Testis (tissue), 2 donors: ENCODE measurements at regions not wholly inside any gene's neighbourhood (a gene's known extent, or its start where the extent isn't known, plus 50 kb on each side); places are given as distances from the start of the nearest gene placed in this dataset.

Experiments
- CTCF ChIP-seq, 3 experiments: fragments of 450-650 bp in 2 of 3; fragments of 200-600 bp in 1 of 3; sonication (generic) in 1 of 3; IDR thresholded peaks; one replicate each; pipeline ENCODE4 v1.5.1; 2016 to 2019; ENCODE audit warnings: antibody characterized with exemption in 3 of 3, mild to moderate bottlenecking in 2 of 3, moderate library complexity in 1 of 3
- POLR2A ChIP-seq: fragments of 450-650 bp; IDR thresholded peaks from one replicate; pipeline ENCODE4 v1.6.1; 2017; ENCODE audit warnings: antibody characterized with exemption, mild to moderate bottlenecking, moderate library complexity

GRCh38 chr3:171948674-171949073 is 90.7 kb upstream of the FNDC3B start:
- TF ChIP-seq CTCF (IDR thresholded peaks at IDR 0.05) (no peak), POLR2A (no peak)
